Stimulated activated naive CD4-positive, alpha-beta T cell treated with Interleukin-2 at 50 U/mL for 16 hours (primary cell): ENCODE measurements at regions not wholly inside any gene's neighbourhood (a gene's known extent, or its start where the extent isn't known, plus 50 kb on each side); places are given as distances from the start of the nearest gene placed in this dataset.

Source experiments
- DNase-seq: peaks from one replicate; lab custom pipeline; 2025; lab: John Stamatoyannopoulos, UW

GRCh38 chr6:145241721-145242120, 493.6 kb downstream of the EPM2A start:
- no peak for DNase-seq

- DNase-seq, result no peak
Measured at GRCh38 chr6:145244349-145245100, 490.8 kb downstream of the EPM2A start.

- DNase-seq, result no peak
Measured at GRCh38 chr6:145245119-145245518, 490.2 kb downstream of the EPM2A start.

GRCh38 chr6:145247692-145248419, 487.5 kb downstream of the EPM2A start:
- no peak for DNase-seq

- no peak for DNase-seq
Measured at GRCh38 chr6:145250436-145250835, 484.9 kb downstream of the EPM2A start.

GRCh38 chr6:145252737-145253136, 482.6 kb downstream of the EPM2A start:
- no peak for DNase-seq

- no peak for DNase-seq
Measured at GRCh38 chr6:145254649-145255401, 480.5 kb downstream of the EPM2A start.

- DNase-seq, result no peak
Measured at GRCh38 chr6:145257704-145258103, 477.6 kb downstream of the EPM2A start.

GRCh38 chr6:145258122-145258521, 477.2 kb downstream of the EPM2A start:
- no peak for DNase-seq

GRCh38 chr6:145260484-145261175, 474.7 kb downstream of the EPM2A start:
- DNase-seq, result no peak

GRCh38 chr6:145261758-145262157, 473.6 kb downstream of the EPM2A start:
- DNase-seq, result no peak

- no peak for DNase-seq
Measured at GRCh38 chr6:145262771-145263170, 472.5 kb downstream of the EPM2A start.

GRCh38 chr6:145263778-145264211, 471.5 kb downstream of the EPM2A start:
- DNase-seq, result no peak

- DNase-seq, result no peak
Measured at GRCh38 chr6:145266432-145267075, 468.8 kb downstream of the EPM2A start.

- DNase-seq, result no peak
Measured at GRCh38 chr6:145267076-145267867, 468.0 kb downstream of the EPM2A start.

GRCh38 chr6:145270464-145270863, 464.9 kb downstream of the EPM2A start:
- DNase-seq, result no peak

- DNase-seq, result no peak
Measured at GRCh38 chr6:145271040-145271439, 464.3 kb downstream of the EPM2A start.

- no peak for DNase-seq
Measured at GRCh38 chr6:145271577-145271976, 463.7 kb downstream of the EPM2A start.

GRCh38 chr6:145272246-145272645, 463.1 kb downstream of the EPM2A start:
- DNase-seq, result no peak

GRCh38 chr6:145273136-145273535, 462.2 kb downstream of the EPM2A start:
- DNase-seq, result no peak

- no peak for DNase-seq
Measured at GRCh38 chr6:145274083-145274482, 461.2 kb downstream of the EPM2A start.
